ENCODE measurements at regions not wholly inside any gene's neighbourhood (a gene's known extent, or its start where the extent isn't known, plus 50 kb on each side); places are given as distances from the start of the nearest gene placed in this dataset.
"Not testable (repeated sequence)": the region's sequence is repeated elsewhere in the genome, so short reads cannot be mapped to it uniquely, and the experiment has no call there.

- no peak for TF ChIP-seq FOXM1 (IDR thresholded peaks at IDR 0.05; ENCODE audit: low read depth, low read length)
- TF ChIP-seq ZNF274 (IDR thresholded peaks at IDR 0.05; ENCODE audit: insufficient read depth, insufficient read length) = no peak
- TF ChIP-seq CHD1 (IDR thresholded peaks at IDR 0.05; ENCODE audit: low read depth, low read length) = no peak
- no peak for TF ChIP-seq ATF2 (IDR thresholded peaks at IDR 0.05; ENCODE audit: low read length)
- TF ChIP-seq DPF2 (IDR thresholded peaks at IDR 0.05) = no peak
- TF ChIP-seq E4F1 (IDR thresholded peaks at IDR 0.05; ENCODE audit: borderline replicate concordance, partially characterized antibody) = no peak
These were observed 1022.0 kb downstream of the NCAM2 start (continued) for GRCh38 chr21:22020221-22020620.

DNA sequence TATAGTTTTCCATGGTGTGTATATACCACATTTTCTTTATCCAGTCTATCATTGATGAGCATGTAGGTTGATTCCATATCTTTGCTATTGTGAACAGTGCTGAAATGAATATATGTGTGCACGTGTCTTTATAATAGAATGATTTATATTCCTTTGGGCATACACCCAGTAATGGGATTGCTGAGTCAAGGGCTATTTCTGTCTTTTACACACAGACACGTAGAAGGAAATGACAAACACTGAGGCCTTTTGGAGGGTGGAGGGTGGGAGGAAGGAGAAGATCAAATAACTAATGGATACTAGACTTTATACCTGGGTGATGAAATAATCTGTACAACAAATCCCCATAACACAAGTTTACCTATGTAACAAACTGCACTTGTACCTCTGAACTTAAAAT lies 1025.7 kb downstream of the NCAM2 start:
- H4K20me1 ChIP-seq (ENCODE audit: control insufficient read depth, insufficient read depth); H3K4me1 ChIP-seq (ENCODE audit: control insufficient read depth, insufficient read depth, low read length); H3K4me3 ChIP-seq; POLR2A ChIA-PET; ATAC-seq; CTCF ChIA-PET; H3K79me2 ChIP-seq (ENCODE audit: control insufficient read depth, insufficient read depth, low read length); BruUV-seq (replicated peaks); intact Hi-C loops (cut with micrococcal nuclease; ENCODE audit: unreplicated experiment); SMC1A ChIA-PET (ENCODE audit: uncharacterized antibody, unreplicated experiment); H3K9ac ChIP-seq (ENCODE audit: control insufficient read depth, insufficient read depth, low read length); H3K27me3 ChIP-seq (replicated peaks in 1 of 2; ENCODE audit: control insufficient read depth in 2 of 2, insufficient read depth in 2 of 2, low read length in 1 of 2); H3K36me3 ChIP-seq (ENCODE audit: control insufficient read depth in 2 of 2, insufficient read depth in 2 of 2, low read length in 1 of 2); H2AFZ ChIP-seq (ENCODE audit: control insufficient read depth, low read depth, low read length); RAD21 ChIA-PET (ENCODE audit: unreplicated experiment); H3K9me3 ChIP-seq (replicated peaks; ENCODE audit: control insufficient read depth, insufficient read depth, low read length); DNase-seq (ENCODE audit: low read depth, low spot score); H3K4me2 ChIP-seq (ENCODE audit: control insufficient read depth, insufficient read depth); in situ Hi-C loops (cut with MboI); H3K27ac ChIP-seq (ENCODE audit: control insufficient read depth, insufficient read depth); FAIRE-seq: not testable (repeated sequence)
- 14% methylated on average over 2 of the region's 2 CpGs for WGBS (ENCODE audit: insufficient coverage, insufficient replicate concordance, low lambda C conversion rate, missing lambda C conversion rate)
